GM06990 (cell line): ENCODE measurements at regions not wholly inside any gene's neighbourhood (a gene's known extent, or its start where the extent isn't known, plus 50 kb on each side); places are given as distances from the start of the nearest gene placed in this dataset.

Experiments used
- DNase-seq: peaks from one replicate; pipeline ENCODE4 v3.0.0-alpha.2; 2011; ENCODE audit not compliant: insufficient read length; ENCODE audit errors: extremely low read depth
- H3K27me3 ChIP-seq: replicated peaks from 2 replicates; pipeline ENCODE4 v1.6.0; 2011; ENCODE audit warnings: low read length; ENCODE audit not compliant: control insufficient read depth, insufficient read depth
- H3K36me3 ChIP-seq: 2 replicates; pipeline ENCODE4 v1.5.1; 2011; ENCODE audit warnings: low read length; ENCODE audit not compliant: control insufficient read depth, insufficient read depth
- H3K4me3 ChIP-seq: replicated peaks from 2 replicates; pipeline ENCODE4 v1.5.1; 2011; ENCODE audit warnings: low read depth, mild to moderate bottlenecking, control low read depth, low read length
- TF ChIP-seq, protein P1 (sequence below): IDR thresholded peaks from 2 replicates; pipeline ENCODE4 v1.5.1; 2011; ENCODE audit warnings: low read length, control low read depth, mild to moderate bottlenecking, inconsistent platforms; ENCODE audit not compliant: insufficient read depth, poor library complexity, severe bottlenecking

DNA sequence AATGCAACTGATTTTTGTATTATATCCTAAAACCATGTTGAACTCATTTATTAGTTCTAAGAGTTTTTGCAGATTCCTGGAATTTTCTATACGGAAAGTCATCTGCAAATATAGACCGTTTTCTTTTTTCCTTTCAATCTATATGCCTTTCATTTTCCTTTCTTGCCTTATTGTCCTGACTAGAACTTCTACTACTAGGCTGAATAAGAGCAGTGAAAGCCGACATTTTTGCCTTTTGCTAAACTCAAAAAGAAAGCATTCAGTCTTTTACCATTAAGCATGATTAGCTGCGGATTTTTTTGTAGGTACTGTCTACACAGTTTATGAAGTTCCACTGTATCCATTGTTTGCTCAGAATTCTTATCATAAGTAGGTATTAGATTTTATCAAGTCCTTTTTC lies 328.4 kb downstream of the TEX29 start:
- no peak for DNase-seq
- TF ChIP-seq, protein P1, sequence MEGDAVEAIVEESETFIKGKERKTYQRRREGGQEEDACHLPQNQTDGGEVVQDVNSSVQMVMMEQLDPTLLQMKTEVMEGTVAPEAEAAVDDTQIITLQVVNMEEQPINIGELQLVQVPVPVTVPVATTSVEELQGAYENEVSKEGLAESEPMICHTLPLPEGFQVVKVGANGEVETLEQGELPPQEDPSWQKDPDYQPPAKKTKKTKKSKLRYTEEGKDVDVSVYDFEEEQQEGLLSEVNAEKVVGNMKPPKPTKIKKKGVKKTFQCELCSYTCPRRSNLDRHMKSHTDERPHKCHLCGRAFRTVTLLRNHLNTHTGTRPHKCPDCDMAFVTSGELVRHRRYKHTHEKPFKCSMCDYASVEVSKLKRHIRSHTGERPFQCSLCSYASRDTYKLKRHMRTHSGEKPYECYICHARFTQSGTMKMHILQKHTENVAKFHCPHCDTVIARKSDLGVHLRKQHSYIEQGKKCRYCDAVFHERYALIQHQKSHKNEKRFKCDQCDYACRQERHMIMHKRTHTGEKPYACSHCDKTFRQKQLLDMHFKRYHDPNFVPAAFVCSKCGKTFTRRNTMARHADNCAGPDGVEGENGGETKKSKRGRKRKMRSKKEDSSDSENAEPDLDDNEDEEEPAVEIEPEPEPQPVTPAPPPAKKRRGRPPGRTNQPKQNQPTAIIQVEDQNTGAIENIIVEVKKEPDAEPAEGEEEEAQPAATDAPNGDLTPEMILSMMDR = no peak
- Histone ChIP-seq H3K36me3 (no peaks in the 10 kb centered on the region), H3K27me3 (no peaks in the 10 kb centered on the region), H3K4me3 (no peak overlapping the region)

DNA sequence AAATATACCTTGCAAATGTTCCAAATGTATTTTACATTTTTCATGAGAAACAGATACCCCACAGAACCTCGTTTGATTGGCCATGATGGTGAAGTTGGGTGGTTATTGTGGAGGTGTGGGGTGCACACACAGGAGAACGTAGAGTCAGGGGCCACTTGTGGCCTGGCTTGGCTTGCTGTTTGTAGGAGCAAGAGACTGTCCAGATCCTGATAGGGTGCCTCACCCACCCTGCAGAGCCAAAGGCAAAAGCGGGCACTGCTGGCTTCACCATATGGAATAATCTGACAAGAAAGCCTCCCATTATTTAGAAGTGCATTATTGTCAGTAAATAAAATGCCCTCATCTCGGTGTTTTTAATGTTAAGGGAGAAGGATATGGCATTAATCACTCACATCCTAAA lies 330.2 kb downstream of the TEX29 start:
- no peak for DNase-seq
- Histone ChIP-seq H3K4me3 (no peak overlapping the region), H3K36me3 (no peaks in the 10 kb centered on the region), H3K27me3 (no peaks in the 10 kb centered on the region)
- TF ChIP-seq, protein P1 = no peak

DNA sequence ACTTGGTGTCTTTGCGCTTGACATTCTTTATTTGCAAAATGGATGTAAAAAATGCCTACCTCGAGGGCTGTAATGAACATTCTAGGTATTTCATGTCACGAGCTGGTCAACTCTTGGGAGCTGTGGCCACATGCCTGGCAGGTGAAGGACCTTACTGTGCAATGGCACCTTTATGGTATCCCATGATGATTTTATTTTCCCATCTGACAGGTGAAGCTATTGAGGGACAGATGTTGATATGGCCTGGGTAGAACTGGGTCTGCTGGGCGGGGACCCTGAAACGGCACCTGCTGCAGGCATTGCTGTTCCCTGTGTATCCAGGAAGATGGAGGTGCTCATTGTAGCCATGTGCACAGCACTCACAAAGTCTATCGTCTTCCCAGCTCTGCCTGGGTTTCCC lies 332.2 kb downstream of the TEX29 start:
- TF ChIP-seq, protein P1 = no peak
- DNase-seq = no peak
- Histone ChIP-seq H3K27me3 (no peaks in the 10 kb centered on the region), H3K4me3 (no peak overlapping the region), H3K36me3 (no peaks in the 10 kb centered on the region)

DNA sequence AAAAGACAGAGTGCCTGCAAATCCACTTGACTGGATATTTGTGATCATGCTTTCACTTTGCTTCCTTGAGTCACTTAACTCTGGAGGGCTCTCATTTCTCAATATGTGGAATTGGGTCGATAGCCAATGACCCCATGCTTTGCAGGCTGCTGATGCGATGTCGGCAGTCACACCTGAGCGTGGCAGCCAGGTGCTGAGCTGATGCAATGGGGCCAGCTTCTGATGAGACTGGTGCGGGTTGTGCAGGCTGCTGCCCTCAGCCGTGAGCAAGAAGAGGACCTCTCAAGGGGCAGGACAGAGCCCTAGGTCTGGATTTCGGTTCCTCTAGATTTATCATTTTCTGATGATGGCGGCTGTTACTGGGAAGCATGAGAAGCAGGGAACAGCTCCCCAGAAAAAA lies 334.1 kb downstream of the TEX29 start:
- H3K36me3 ChIP-seq = no peaks in the 10 kb centered on the region
- no peak for DNase-seq
- H3K27me3 ChIP-seq = no peaks in the 10 kb centered on the region
- no peak overlapping the region for H3K4me3 ChIP-seq
- TF ChIP-seq, protein P1 = no peak

DNA sequence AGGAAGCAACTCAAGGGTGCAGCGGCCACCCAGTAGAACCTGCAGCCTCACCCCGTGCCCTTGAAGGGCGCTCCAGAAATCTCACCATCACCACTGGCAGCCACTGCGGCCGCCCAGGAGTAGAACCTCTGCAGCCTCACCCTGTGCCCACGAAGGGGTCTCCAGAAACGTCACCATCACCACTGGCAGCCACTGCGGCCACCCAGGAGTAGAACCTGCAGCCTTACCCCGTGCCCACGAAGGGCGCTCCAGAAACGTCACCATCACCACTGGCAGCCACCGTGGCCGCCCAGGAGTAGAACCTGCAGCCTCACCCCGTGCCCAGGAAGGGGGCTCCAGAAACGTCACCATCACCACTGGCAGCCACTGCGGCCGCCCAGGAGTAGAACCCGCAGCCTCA lies 336.0 kb downstream of the TEX29 start:
- Histone ChIP-seq H3K4me3 (no peak overlapping the region), H3K27me3 (no peaks in the 10 kb centered on the region), H3K36me3 (no peaks in the 10 kb centered on the region)
- TF ChIP-seq, protein P1 = no peak
- DNase-seq = no peak

DNA sequence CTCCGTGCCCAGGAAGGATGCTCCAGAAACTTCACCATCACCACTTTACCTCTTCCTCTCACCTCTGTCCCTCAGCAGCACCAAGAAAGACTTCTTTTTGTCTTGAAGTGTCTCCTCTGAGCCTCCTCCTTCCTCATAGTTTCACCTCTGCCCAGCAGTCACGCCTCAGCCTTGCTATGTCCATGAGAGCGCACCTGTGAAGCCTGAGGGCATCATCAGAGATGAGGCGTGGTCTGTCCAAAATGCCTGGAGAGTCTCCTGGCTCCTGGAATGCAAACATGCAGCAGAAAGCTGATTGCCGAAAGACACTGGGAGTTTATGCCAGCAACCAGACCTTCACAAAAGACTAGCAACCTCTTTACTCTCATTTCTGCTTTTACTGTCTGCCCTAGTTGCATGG lies 336.6 kb downstream of the TEX29 start:
- no peaks in the 10 kb centered on the region for H3K36me3 ChIP-seq
- H3K4me3 ChIP-seq = no peak overlapping the region
- TF ChIP-seq, protein P1 = no peak
- DNase-seq = no peak
- H3K27me3 ChIP-seq = no peaks in the 10 kb centered on the region
